Mesothelial cell of epicardium (in vitro differentiated cells): ENCODE measurements at regions not wholly inside any gene's neighbourhood (a gene's known extent, or its start where the extent isn't known, plus 50 kb on each side); places are given as distances from the start of the nearest gene placed in this dataset.

Experiments
- DNase-seq, 2 experiments: peaks; one replicate each; pipeline ENCODE4 v3.0.0; 2021; ENCODE audit warnings: low spot score in 2 of 2; ENCODE audit not compliant: unreplicated experiment in 2 of 2
- H3K27ac Mint-ChIP-seq: 2 replicates; pipeline ENCODE4 v1.8.0; 2021; ENCODE audit warnings: mixed read lengths
- H3K27me3 Mint-ChIP-seq: 2 replicates; pipeline ENCODE4 v1.8.0; 2021; ENCODE audit warnings: low read depth, mixed read lengths
- H3K36me3 Mint-ChIP-seq: 2 replicates; pipeline ENCODE4 v1.8.0; 2021; ENCODE audit warnings: mixed read lengths
- H3K4me1 Mint-ChIP-seq: 2 replicates; pipeline ENCODE4 v1.8.0; 2021; ENCODE audit warnings: mixed read lengths
- H3K4me3 Mint-ChIP-seq: 2 replicates; pipeline ENCODE4 v1.8.0; 2021; ENCODE audit warnings: mild to moderate bottlenecking, moderate library complexity, mixed read lengths
- H3K9me3 Mint-ChIP-seq: 2 replicates; pipeline ENCODE4 v1.8.0; 2021; ENCODE audit warnings: mixed read lengths
- CTCF ChIP-seq: fragments of 200-600 bp; sonication (generic); IDR thresholded peaks from one replicate; pipeline ENCODE4 v1.5.0; 2021; ENCODE audit warnings: antibody characterized with exemption; ENCODE audit not compliant: unreplicated experiment

- Mint-ChIP-seq H3K27me3 (no peaks in the 10 kb centered on the region), H3K27ac (no peak overlapping the region), H3K4me1 (peaks cover 3% of the 10 kb centered on the region), H3K36me3 (no peaks in the 10 kb centered on the region), H3K9me3 (peaks cover 10% of the 10 kb centered on the region), H3K4me3 (no peak overlapping the region)
- DNase-seq: no peak
- no peak for TF ChIP-seq CTCF
These were observed 624.1 kb downstream of the CD109 start for GRCh38 chr6:74320074-74320473.

- no peak overlapping the region for H3K4me3 Mint-ChIP-seq
- no peak overlapping the region for H3K27ac Mint-ChIP-seq
- no peaks in the 10 kb centered on the region for H3K36me3 Mint-ChIP-seq
- H3K27me3 Mint-ChIP-seq: peaks cover 2% of the 10 kb centered on the region
- peaks cover 10% of the 10 kb centered on the region for H3K9me3 Mint-ChIP-seq
- TF ChIP-seq CTCF: no peak
- peaks cover 3% of the 10 kb centered on the region for H3K4me1 Mint-ChIP-seq
- DNase-seq: no peak
These were observed 623.3 kb downstream of the CD109 start for GRCh38 chr6:74319292-74319691.

- Mint-ChIP-seq H3K27ac (no peak overlapping the region), H3K9me3 (peaks cover 10% of the 10 kb centered on the region), H3K27me3 (peaks cover 2% of the 10 kb centered on the region), H3K4me3 (no peak overlapping the region), H3K4me1 (peaks cover 3% of the 10 kb centered on the region), H3K36me3 (no peaks in the 10 kb centered on the region)
- TF ChIP-seq CTCF: no peak
- no peak for DNase-seq
These were observed 622.7 kb downstream of the CD109 start for GRCh38 chr6:74318738-74319137.

GRCh38 chr6:74312081-74312480 is 616.1 kb downstream of the CD109 start:
- H3K4me1 Mint-ChIP-seq: no peaks in the 10 kb centered on the region
- H3K4me3 Mint-ChIP-seq: no peak overlapping the region
- no peak for TF ChIP-seq CTCF
- H3K36me3 Mint-ChIP-seq: no peaks in the 10 kb centered on the region
- peaks cover 9% of the 10 kb centered on the region for H3K27me3 Mint-ChIP-seq
- DNase-seq: no peak
- H3K9me3 Mint-ChIP-seq: peaks cover 10% of the 10 kb centered on the region
- no peak overlapping the region for H3K27ac Mint-ChIP-seq

GRCh38 chr6:74311431-74311830 is 615.4 kb downstream of the CD109 start:
- no peak for TF ChIP-seq CTCF
- Mint-ChIP-seq H3K27me3 (peaks cover 12% of the 10 kb centered on the region), H3K36me3 (no peaks in the 10 kb centered on the region), H3K27ac (no peak overlapping the region), H3K4me3 (no peak overlapping the region), H3K9me3 (peaks cover 4% of the 10 kb centered on the region), H3K4me1 (no peaks in the 10 kb centered on the region)
- no peak for DNase-seq

- TF ChIP-seq CTCF: no peak
- no peak for DNase-seq
These were observed 593.9 kb downstream of the CD109 start for GRCh38 chr6:74289884-74290283.

More at GRCh38 chr6:74289884-74290283, 593.9 kb downstream of the CD109 start:
- H3K4me1 Mint-ChIP-seq: no peaks in the 10 kb centered on the region
- peaks cover 10% of the 10 kb centered on the region for H3K9me3 Mint-ChIP-seq
- no peaks in the 10 kb centered on the region for H3K36me3 Mint-ChIP-seq
- H3K4me3 Mint-ChIP-seq: no peak overlapping the region
- H3K27ac Mint-ChIP-seq: no peak overlapping the region
- no peaks in the 10 kb centered on the region for H3K27me3 Mint-ChIP-seq
